ENCODE measurements at regions not wholly inside any gene's neighbourhood (a gene's known extent, or its start where the extent isn't known, plus 50 kb on each side); places are given as distances from the start of the nearest gene placed in this dataset.
"Not testable (repeated sequence)": the region's sequence is repeated elsewhere in the genome, so short reads cannot be mapped to it uniquely, and the experiment has no call there.

DNA sequence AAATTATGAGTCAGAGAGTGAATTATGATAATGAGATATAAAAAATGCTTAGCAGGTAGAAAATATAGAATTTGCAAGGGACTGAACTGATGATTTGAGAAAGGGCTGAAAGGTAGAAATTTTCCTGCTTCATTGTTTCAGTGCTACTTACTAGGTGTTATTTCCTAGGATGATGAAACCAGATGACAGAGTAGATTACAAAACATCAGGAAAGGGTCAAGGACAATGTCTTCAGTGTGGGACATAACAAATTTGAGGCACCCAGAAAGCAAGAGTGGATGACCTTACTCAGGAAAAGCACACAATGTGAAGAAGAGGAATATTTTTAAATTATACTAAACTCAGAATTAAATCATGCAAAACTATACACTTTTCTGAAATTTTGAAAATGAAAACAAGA is 102.1 kb downstream of the SHCBP1 start:
- no peak for DNase-seq

DNA sequence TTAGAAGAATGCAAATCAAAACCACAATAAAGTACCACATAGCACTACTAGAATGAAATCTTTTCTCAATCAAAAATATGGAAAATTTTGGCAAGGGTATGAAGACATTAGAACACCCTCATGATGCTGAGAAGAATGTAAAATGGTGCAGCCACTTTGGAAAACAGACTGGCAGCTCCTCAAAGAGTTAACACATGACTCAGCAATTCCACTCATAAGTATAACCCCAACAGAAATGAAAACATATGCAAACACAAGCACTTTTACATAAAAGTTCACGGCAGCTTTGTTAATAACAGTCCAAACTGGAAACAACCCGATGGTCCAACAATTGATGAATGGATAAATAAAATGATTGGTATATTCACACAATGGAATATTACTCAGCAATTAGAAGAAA is 124.5 kb downstream of the SHCBP1 start:
- DNase-seq, result no peak

DNA sequence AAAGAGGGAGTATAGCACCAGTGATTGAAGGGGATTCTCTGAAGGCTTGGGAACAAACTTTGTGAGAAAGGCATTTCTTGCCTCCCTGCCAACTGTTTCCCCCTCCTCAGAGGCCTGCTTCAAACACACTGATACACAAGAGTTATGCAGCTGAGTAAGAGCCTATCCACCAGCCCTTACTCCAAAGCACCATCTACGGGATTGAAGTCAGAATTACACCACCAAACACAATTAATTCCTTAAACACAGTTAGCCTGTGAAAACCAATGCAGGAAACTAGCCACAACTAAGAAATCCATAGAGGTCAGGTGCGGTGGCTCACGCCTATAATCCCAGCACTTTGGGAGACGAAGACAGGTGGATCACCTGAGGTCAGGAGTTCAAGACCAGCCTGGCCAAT is 138.3 kb downstream of the SHCBP1 start:
- no peak for DNase-seq

DNA sequence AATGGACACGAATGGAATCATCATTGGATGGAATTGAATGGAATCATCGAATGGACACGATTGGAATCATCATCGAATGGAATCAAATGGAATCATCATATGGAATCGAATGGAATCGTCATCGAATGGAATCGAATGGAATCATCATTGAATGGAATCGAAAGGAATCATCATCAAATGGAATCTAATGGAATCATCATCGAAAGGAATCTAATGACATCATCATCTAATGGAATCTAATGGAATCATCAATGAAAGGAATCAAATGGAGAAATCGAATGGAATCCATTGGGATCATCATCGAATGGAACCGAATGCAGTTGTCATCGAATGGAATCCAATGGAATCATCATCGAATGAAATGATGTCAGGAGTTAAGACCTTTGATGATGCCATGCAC is 154.9 kb downstream of the SHCBP1 start:
- no peak for DNase-seq

DNA sequence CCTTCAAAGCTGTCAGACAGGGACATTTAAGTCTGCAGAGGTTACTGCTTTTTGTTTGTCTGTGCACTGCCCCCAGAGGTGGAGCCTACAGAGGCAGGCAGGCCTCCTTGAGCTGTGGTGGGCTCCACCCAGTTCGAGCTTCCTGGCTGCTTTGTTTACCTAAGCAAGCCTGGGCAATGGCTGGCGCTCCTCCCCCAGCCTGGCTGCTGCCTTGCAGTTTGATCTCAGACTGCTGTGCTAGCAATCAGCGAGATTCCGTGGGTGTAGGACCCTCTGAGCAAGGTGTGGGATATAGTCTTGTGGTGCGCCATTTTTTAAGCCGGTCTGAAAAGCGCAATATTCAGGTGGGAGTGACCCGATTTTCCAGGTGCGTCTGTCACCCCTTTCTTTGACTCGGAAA is 166.4 kb downstream of the SHCBP1 start:
- DNase-seq, result not testable (repeated sequence)

- DNase-seq, result no peak
These were observed 192.8 kb downstream of the SHCBP1 start for GRCh38 chr16:46428108-46429061.

DNA sequence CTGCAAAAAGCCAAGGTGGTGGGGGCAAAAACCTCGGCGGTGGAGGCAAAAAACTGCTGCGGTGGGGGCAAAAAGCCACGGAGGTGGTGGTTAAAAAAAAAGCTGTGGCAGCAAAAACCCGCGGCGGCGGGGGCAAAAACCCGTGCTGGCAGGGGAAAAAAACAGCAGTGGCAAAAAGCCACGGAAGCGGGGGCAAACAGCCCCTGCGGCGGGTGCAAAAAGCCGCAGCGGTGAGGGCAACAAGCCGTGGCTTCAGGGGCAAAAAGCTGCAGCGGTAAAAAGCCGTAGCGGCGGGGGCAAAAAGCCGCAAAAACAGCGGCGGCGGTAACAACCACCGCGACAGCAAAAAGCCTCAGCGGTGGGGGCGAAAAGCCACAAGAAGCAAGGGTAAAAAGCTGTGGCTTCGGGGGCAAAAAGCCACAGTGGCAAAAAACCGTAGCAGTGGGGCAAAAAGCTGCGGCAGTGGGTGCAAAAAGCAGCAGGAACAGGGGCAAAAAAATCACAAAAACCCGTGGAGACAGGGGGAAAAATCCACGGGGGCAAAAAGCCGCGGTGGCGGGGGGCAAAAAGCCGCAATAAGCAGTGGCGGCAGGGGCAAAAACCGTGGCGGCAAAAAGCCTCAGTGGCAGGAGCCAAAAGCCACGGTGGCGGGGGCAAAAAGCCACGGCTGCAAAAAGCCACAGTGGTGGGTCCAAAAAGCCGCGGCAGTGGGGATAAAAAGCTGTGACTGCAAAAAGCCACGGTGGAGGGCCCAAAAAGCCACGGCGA is 193.7 kb downstream of the SHCBP1 start:
- no peak for DNase-seq

DNA sequence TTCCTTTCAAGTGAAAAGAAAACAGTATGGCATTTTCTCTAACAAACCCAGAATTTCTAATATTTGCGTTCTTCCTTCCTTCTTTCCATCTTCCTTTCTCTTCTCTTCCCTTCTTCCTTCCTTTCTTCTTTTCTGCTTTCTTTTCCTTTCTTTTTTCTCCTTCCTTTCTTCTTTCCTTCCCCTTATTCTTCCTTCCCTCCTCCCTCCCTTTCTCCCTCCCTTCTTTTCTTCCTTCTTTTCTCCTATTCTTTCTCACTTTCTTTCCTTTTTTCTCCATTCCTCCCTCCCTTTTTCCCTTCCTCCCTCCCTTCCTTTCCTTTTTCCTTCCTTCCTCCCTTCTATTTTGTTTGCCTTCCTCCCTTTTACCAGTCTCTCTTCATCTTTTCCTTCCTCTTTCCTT is 194.8 kb downstream of the SHCBP1 start:
- DNase-seq, result no peak

- DNase-seq, result no peak
These were observed 217.2 kb downstream of the SHCBP1 start for GRCh38 chr16:46404028-46404427.

GRCh38 chr16:46398559-46398958 is 222.6 kb downstream of the SHCBP1 start:
- DNase-seq, result not testable (repeated sequence)

GRCh38 chr16:46396883-46397270 is 224.3 kb downstream of the SHCBP1 start:
- DNase-seq, result not testable (repeated sequence)

DNA sequence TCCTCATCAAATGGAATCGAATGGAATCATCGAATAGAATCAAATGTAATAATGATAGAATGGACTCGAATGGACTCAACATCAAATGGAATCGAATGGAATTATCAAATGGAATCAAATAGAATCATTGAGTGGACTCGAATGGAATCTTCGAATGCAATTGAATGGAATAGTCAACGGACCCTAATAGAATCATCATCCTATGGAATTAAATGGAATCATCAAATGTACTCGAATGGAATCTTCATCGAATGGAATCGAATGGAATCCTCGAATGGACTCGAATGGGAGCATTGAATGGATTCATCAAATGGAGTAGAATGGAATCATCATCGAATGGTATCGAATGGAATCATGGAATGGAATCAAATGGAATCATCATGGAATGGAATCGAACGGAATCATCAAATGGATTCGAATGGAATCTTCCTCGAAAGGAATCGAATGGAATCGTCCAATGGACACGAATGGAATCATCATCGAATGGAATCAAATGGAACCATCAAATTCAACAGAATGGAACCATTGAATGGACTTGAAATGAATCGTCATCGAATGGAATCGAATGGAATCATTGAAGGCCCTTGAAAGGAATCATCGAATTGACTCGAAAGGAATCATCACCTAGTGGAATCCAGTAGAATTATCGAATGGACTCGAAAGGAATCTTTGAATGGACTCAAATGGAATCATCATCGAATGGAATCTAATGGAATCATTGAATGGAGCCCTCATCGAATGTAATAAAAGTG is 224.9 kb downstream of the SHCBP1 start:
- not testable (repeated sequence) for DNase-seq

DNA sequence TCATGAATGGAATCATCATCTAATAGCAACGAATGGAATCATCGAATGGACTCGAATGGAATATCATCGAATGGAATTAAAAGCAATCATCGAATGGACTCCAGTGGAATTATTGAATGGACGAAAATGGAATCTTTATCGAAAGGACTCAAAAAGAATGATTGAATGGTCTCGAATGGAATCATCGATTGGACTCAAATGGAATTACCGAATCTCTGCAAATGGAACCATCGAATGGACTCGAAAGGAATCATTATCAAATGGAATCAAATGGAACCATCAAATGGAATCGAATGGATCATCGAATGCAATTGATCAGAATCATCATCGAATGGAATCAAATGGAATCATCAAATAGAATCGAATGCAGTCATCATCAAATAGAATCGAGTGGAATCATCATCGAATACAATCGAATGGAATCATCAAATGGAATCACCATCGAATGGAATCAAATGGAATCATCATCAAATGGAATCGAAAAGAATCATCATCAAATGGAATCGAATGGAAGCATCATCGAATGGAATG is 225.7 kb downstream of the SHCBP1 start:
- not testable (repeated sequence) for DNase-seq

- DNase-seq, result not testable (repeated sequence)
These were observed 226.2 kb downstream of the SHCBP1 start for GRCh38 chr16:46394963-46395362.

GRCh38 chr16:46394149-46394548 is 227.0 kb downstream of the SHCBP1 start:
- DNase-seq, result not testable (repeated sequence)

DNA sequence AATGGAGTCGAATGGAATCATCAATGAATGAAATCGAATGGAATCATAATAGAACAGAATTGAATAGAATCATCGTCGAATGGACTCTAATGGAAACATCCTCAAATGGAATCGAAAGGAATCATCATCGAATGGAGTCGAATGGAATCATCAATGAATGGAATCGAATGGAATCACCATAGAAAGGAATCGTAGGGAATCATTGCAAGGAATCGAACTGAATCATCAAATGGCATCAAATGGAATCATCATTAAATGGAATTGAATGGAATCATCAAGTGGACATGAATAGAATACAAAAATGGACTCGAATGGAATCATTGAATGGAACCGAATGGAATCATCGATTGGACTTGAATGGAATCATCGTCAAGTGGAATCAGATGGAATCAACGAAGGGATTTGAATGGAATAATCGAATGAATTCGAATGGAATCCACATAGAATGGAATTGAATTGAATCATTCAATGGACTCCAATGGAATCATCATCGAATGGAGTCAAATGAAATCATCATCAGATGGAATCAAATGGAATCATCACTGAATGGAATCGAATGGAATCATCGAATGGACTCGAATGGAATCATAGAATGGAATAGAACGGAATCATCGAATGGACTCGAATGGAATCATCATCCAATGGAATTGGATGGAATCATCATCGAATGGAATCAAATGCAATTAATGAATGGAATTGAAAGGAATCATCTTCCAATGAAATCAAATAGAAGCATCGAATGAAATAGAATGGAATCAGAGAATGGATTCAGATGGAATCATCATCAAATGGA is 228.1 kb downstream of the SHCBP1 start:
- not testable (repeated sequence) for DNase-seq

- DNase-seq, result not testable (repeated sequence)
These were observed 230.3 kb downstream of the SHCBP1 start for GRCh38 chr16:46390660-46391462.

GRCh38 chr16:46389561-46390041 is 231.6 kb downstream of the SHCBP1 start:
- DNase-seq, result peak; percentile 43

GRCh38 chr16:46388939-46389491 is 232.2 kb downstream of the SHCBP1 start:
- not testable (repeated sequence) for DNase-seq

DNA sequence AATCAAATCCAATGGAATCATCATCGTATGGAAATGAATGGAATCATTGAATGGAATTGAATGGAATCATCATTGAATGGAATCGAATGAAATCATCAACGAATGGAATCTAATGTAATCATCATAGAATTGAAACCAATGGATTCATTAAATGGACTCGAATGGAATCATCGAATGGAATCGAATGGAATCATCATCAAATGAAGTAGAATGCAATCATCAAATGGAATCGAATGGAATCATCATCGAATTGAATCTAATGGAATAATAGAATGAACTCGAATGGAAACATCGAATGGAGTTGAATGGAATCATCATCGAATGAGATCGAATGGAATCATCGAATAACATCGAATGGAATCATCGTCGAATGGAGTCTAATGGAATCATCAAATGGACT is 232.8 kb downstream of the SHCBP1 start:
- DNase-seq, result not testable (repeated sequence)

DNA sequence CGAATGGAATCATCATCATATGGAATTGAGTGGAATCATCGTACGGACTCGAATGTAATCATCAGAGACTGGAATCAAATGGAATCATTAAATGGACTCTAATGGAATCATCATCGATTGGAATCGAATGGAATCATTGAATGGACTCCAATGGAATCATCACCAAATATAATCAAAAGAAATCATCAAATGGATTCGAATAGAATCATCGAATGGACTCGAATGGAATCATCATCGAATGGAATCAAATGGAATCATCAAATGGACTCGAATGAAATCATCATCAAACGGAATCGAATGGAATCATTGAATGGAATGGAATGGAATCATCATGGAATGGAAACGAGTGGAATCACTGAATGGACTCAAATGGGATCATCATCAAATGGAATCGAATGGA is 233.5 kb downstream of the SHCBP1 start:
- not testable (repeated sequence) for DNase-seq

Measured in activated CD8-positive, alpha-beta memory T cell treated with anti-CD3 and anti-CD28 coated beads, Interleukin-2, amount 50 U/mL, for 4 hours (primary cell).